ENCODE measurements at regions not wholly inside any gene's neighbourhood (a gene's known extent, or its start where the extent isn't known, plus 50 kb on each side); places are given as distances from the start of the nearest gene placed in this dataset.

GRCh38 chr6:25219917-25220278, 59.3 kb upstream of the CARMIL1 start:
- H3K27me3 Mint-ChIP-seq = peaks cover 2% of the 10 kb centered on the region

GRCh38 chr6:25220857-25221256, 58.3 kb upstream of the CARMIL1 start:
- Mint-ChIP-seq H3K36me3 (no peaks in the 10 kb centered on the region), H3K4me3 (no peak overlapping the region), H3K9me3 (ENCODE audit: low read depth) (no peaks in the 10 kb centered on the region), H3K27ac (no peak overlapping the region), H3K4me1 (ENCODE audit: low read depth) (peaks cover 10% of the 10 kb centered on the region), H3K27me3 (peaks cover 3% of the 10 kb centered on the region)

More at GRCh38 chr6:25219917-25220278, 59.3 kb upstream of the CARMIL1 start:
- no peak overlapping the region for H3K4me3 Mint-ChIP-seq
- H3K27ac Mint-ChIP-seq = no peak overlapping the region
- peaks cover 10% of the 10 kb centered on the region for H3K4me1 Mint-ChIP-seq (ENCODE audit: low read depth)
- H3K36me3 Mint-ChIP-seq = no peaks in the 10 kb centered on the region
- no peaks in the 10 kb centered on the region for H3K9me3 Mint-ChIP-seq (ENCODE audit: low read depth)

- Mint-ChIP-seq H3K27me3 (peaks cover 3% of the 10 kb centered on the region), H3K27ac (no peak overlapping the region), H3K4me1 (ENCODE audit: low read depth) (peaks cover 10% of the 10 kb centered on the region), H3K36me3 (no peaks in the 10 kb centered on the region), H3K4me3 (no peak overlapping the region), H3K9me3 (ENCODE audit: low read depth) (no peaks in the 10 kb centered on the region)
Measured at GRCh38 chr6:25222006-25222678, 57.0 kb upstream of the CARMIL1 start.

- H3K27ac Mint-ChIP-seq = no peak overlapping the region
- peak overlapping the region; percentile 83 for H3K4me3 Mint-ChIP-seq
- peaks cover 3% of the 10 kb centered on the region for H3K27me3 Mint-ChIP-seq
- no peaks in the 10 kb centered on the region for H3K9me3 Mint-ChIP-seq (ENCODE audit: low read depth)
- no peaks in the 10 kb centered on the region for H3K36me3 Mint-ChIP-seq
- H3K4me1 Mint-ChIP-seq (ENCODE audit: low read depth) = peaks cover 10% of the 10 kb centered on the region
Measured at GRCh38 chr6:25223490-25223991, 55.6 kb upstream of the CARMIL1 start.

GRCh38 chr6:25224242-25224641, 54.9 kb upstream of the CARMIL1 start:
- Mint-ChIP-seq H3K4me1 (ENCODE audit: low read depth) (peaks cover 10% of the 10 kb centered on the region), H3K27ac (no peak overlapping the region), H3K9me3 (ENCODE audit: low read depth) (no peaks in the 10 kb centered on the region), H3K27me3 (peaks cover 3% of the 10 kb centered on the region), H3K4me3 (peak overlapping the region; percentile 83), H3K36me3 (no peaks in the 10 kb centered on the region)

- Mint-ChIP-seq H3K27me3 (peaks cover 3% of the 10 kb centered on the region), H3K27ac (no peak overlapping the region), H3K36me3 (no peaks in the 10 kb centered on the region), H3K4me3 (no peak overlapping the region), H3K9me3 (ENCODE audit: low read depth) (no peaks in the 10 kb centered on the region), H3K4me1 (ENCODE audit: low read depth) (peaks cover 10% of the 10 kb centered on the region)
Measured at GRCh38 chr6:25227854-25228253, 51.3 kb upstream of the CARMIL1 start.
